K562 (cell line): ENCODE measurements at regions not wholly inside any gene's neighbourhood (a gene's known extent, or its start where the extent isn't known, plus 50 kb on each side); places are given as distances from the start of the nearest gene placed in this dataset.

Experiments
- ATAC-seq: fragments of 200-7000 bp; cut with Tn5 transposase; 3 replicates; pipeline ENCODE4 v1.9.1; 2020; ENCODE audit warnings: moderate library complexity
- BruUV-seq: library from RNA; stranded (reverse); fragments of 400-500 nt; replicated peaks from 2 replicates; lab custom pipeline; 2021; lab: Mats Ljungman, UMichigan
- CTCF ChIA-PET: fragments of 300-600 bp; formaldehyde crosslinking; extraction: SDS; loops from one replicate; lab custom pipeline; 2021; ENCODE audit warnings: low intra/inter-chr PET ratio; lab: Yijun Ruan, JAX
- POLR2A ChIA-PET: fragments of 300-600, 350-650 bp; sonication (Branson Sonifier 250); formaldehyde crosslinking; extraction: SDS; loops from one replicate; lab custom pipeline; 2021; ENCODE audit warnings: antibody characterized with exemption, inconsistent platforms; lab: Yijun Ruan, JAX
- DNase-seq, 4 experiments: peaks; one replicate each; pipeline versions ENCODE4 v3.0.0 to v3.0.0-alpha.2; 2011 to 2018; ENCODE audit warnings: low spot score in 3 of 4, mixed read lengths in 3 of 4; ENCODE audit errors: extremely low read depth in 1 of 4
- FAIRE-seq: peaks from 2 replicates; lab custom pipeline; 2011; peaks lifted over from hg19 to GRCh38; lab: Jason Lieb, UNC
- H2AFZ ChIP-seq: 2 replicates; pipeline ENCODE4 v1.6.0; 2011; ENCODE audit warnings: low read depth, low read length, control low read depth, inconsistent platforms
- H3K27ac ChIP-seq: fragments of 200-600 bp; 3 replicates; pipeline ENCODE4 v1.8.0; 2011; ENCODE audit warnings: low read depth, mild to moderate bottlenecking, control low read depth, inconsistent platforms, low read length, moderate library complexity, mixed read lengths; ENCODE audit errors: extremely low read depth
- H3K27me3 ChIP-seq, 2 experiments: fragments of 300-600 bp in 1 of 2; 2 replicates in 1 of 2; 3 replicates in 1 of 2; pipeline versions ENCODE4 v1.6.0 to v1.8.0; 2011; ENCODE audit warnings: inconsistent platforms in 2 of 2, low read length in 2 of 2, mild to moderate bottlenecking in 1 of 2, mixed read lengths in 1 of 2, moderate library complexity in 1 of 2; ENCODE audit not compliant: control insufficient read depth in 2 of 2, insufficient read depth in 2 of 2
- H3K36me3 ChIP-seq: fragments of 300-600 bp; 3 replicates; pipeline ENCODE4 v1.8.0; 2011; ENCODE audit warnings: mild to moderate bottlenecking, low read length, inconsistent platforms; ENCODE audit not compliant: control insufficient read depth, insufficient read depth
- H3K4me1 ChIP-seq, 2 experiments: fragments of 200-600 bp in 1 of 2; replicated peaks in 1 of 2; 2 replicates in 1 of 2; 3 replicates in 1 of 2; pipeline versions ENCODE4 v1.5.1 to v1.8.0; 2011; ENCODE audit warnings: inconsistent platforms in 2 of 2, low read length in 2 of 2, mild to moderate bottlenecking in 1 of 2, mixed read lengths in 1 of 2, moderate library complexity in 1 of 2; ENCODE audit not compliant: control insufficient read depth in 2 of 2, insufficient read depth in 2 of 2
- H3K4me2 ChIP-seq: 2 replicates; pipeline ENCODE4 v1.6.1; 2011; ENCODE audit warnings: low read length, control low read depth, inconsistent platforms, mixed read lengths; ENCODE audit not compliant: insufficient read depth
- H3K4me3 ChIP-seq: fragments of 200-600 bp; sonication (generic), shearing (Covaris generic); 2 replicates; pipeline ENCODE4 v1.5.1; 2016; ENCODE audit warnings: control low read depth, inconsistent platforms
- H3K79me2 ChIP-seq: fragments of 200-600 bp; 3 replicates; pipeline ENCODE4 v1.8.0; 2011; ENCODE audit warnings: low read length, inconsistent platforms; ENCODE audit not compliant: control insufficient read depth, insufficient read depth
- H3K9ac ChIP-seq, 2 experiments: 2 replicates each; pipeline versions ENCODE4 v1.6.0 to v1.6.1; 2011; ENCODE audit warnings: low read depth in 2 of 2, low read length in 2 of 2, control low read depth in 1 of 2, inconsistent platforms in 1 of 2, mild to moderate bottlenecking in 1 of 2, mixed read lengths in 1 of 2; ENCODE audit not compliant: insufficient read depth in 1 of 2
- H3K9me1 ChIP-seq: one replicate; pipeline ENCODE4 v1.6.0; 2011; ENCODE audit warnings: inconsistent platforms, mild to moderate bottlenecking, low read length, moderate library complexity; ENCODE audit not compliant: control insufficient read depth, insufficient read depth
- H3K9me3 ChIP-seq: replicated peaks from 2 replicates; pipeline ENCODE4 v1.5.1; 2011; ENCODE audit warnings: low read depth, low read length, inconsistent platforms; ENCODE audit not compliant: control insufficient read depth, insufficient read depth
- H4K20me1 ChIP-seq: replicated peaks from 2 replicates; pipeline ENCODE4 v1.6.1; 2011; ENCODE audit warnings: low read length, inconsistent platforms, mixed read lengths; ENCODE audit not compliant: control insufficient read depth, insufficient read depth
- ATF1 ChIP-seq, 2 experiments: fragments of 450-650 bp in 1 of 2; IDR thresholded peaks; 2 replicates each; pipeline ENCODE4 v1.6.1; 2016; ENCODE audit warnings: missing compliant biosample characterization in 1 of 2, missing genetic modification characterization in 1 of 2
- ELF1 ChIP-seq: fragments of 200-800 bp; sonication (Bioruptor generic); IDR thresholded peaks from 2 replicates; pipeline ENCODE4 v1.6.1; 2016; ENCODE audit warnings: missing genetic modification characterization, missing compliant biosample characterization
- HNRNPH1 ChIP-seq: fragments of 200-400 bp; formaldehyde crosslinking; optimal IDR thresholded peaks from 2 replicates; pipeline ENCODE3; 2017; ENCODE audit warnings: low read depth, mild to moderate bottlenecking, low read length, moderate library complexity
- NR3C1 ChIP-seq: sonication (generic); formaldehyde crosslinking; IDR thresholded peaks from 2 replicates; pipeline ENCODE4 v1.8.1; 2022; ENCODE audit warnings: missing genetic modification reagents
- SRSF9 ChIP-seq: fragments of 200-400 bp; formaldehyde crosslinking; IDR thresholded peaks from 2 replicates; pipeline ENCODE4 v1.6.1; 2017; ENCODE audit warnings: low read depth, low read length, borderline replicate concordance
- TSC22D4 ChIP-seq: fragments of 450-650 bp; IDR thresholded peaks from 2 replicates; pipeline ENCODE4 v1.6.1; 2016; ENCODE audit warnings: missing genetic modification characterization, missing biosample characterization, control low read depth
- ZC3H11A ChIP-seq: IDR thresholded peaks from 2 replicates; pipeline ENCODE4 v1.6.1; 2012; ENCODE audit warnings: low read depth, low read length, improper control_type of control experiment
- ZNF121 ChIP-seq: sonication (generic); formaldehyde crosslinking; conservative IDR thresholded peaks from 2 replicates; pipeline ENCODE4 v1.8.0; 2022; ENCODE audit warnings: missing genetic modification reagents
- WGBS: fragments of 100-300 bp; shearing (Covaris generic); methylation state at CpG from one replicate; pipeline ENCODE4 v1.1.6; 2016; ENCODE audit warnings: low coverage, mixed read lengths; ENCODE audit not compliant: insufficient coverage; ENCODE audit errors: missing lambda C conversion rate; 5-methylcytosine and 5-hydroxymethylcytosine counted together
- in situ Hi-C: fragments of 300-500 bp; cut with MboI; formaldehyde crosslinking; loops from 4 replicates; pipeline ENCODE4 v1.15.0; 2018; ENCODE audit warnings: inconsistent platforms, mixed read lengths
- intact Hi-C: fragments of 100-400 bp; cut with micrococcal nuclease; formaldehyde crosslinking; loops from 2 replicates; pipeline ENCODE4 v1.14.2; 2022
- TF ChIP-seq, protein P1 (sequence below): fragments of 250-450 bp; sonication (Bioruptor Pico); IDR thresholded peaks from 2 replicates; pipeline ENCODE4 v1.4.0; 2020; ENCODE audit warnings: mild to moderate bottlenecking, moderate library complexity

DNA sequence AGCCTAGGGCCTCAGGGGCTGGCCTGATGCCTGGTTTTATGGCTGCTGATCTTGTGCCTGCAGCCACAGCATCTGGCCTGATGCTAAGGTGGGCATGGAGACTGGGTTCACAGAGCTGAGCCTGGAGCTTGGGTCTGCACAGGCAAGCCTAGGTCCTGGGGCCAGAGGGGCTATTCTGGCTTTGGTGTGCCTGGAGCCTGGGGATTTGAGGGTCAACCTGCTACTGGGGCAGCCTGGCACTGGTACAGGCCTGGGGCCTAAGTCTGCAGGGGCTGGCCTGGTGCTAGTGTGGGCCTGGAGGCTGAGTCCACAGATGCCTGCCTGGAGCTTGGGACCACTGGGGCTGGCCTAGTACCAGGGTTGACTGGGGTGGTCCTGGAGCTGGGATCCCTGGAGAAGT, 481.8 kb upstream of the GHITM start (continued):
- TF ChIP-seq, protein P1, sequence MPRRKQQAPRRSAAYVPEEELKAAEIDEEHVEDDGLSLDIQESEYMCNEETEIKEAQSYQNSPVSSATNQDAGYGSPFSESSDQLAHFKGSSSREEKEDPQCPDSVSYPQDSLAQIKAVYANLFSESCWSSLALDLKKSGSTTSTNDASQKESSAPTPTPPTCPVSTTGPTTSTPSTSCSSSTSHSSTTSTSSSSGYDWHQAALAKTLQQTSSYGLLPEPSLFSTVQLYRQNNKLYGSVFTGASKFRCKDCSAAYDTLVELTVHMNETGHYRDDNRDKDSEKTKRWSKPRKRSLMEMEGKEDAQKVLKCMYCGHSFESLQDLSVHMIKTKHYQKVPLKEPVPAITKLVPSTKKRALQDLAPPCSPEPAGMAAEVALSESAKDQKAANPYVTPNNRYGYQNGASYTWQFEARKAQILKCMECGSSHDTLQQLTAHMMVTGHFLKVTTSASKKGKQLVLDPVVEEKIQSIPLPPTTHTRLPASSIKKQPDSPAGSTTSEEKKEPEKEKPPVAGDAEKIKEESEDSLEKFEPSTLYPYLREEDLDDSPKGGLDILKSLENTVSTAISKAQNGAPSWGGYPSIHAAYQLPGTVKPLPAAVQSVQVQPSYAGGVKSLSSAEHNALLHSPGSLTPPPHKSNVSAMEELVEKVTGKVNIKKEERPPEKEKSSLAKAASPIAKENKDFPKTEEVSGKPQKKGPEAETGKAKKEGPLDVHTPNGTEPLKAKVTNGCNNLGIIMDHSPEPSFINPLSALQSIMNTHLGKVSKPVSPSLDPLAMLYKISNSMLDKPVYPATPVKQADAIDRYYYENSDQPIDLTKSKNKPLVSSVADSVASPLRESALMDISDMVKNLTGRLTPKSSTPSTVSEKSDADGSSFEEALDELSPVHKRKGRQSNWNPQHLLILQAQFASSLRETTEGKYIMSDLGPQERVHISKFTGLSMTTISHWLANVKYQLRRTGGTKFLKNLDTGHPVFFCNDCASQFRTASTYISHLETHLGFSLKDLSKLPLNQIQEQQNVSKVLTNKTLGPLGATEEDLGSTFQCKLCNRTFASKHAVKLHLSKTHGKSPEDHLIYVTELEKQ (CRISPR knock-in tag), result no peak
- TF ChIP-seq TSC22D4 (tag) (no peak), ZNF121 (CRISPR knock-in tag) (no peak), ATF1 (CRISPR knock-in tag; IDR thresholded peaks at IDR 0.05) (no peak), ATF1 (tag; IDR thresholded peaks at IDR 0.05) (no peak)
- TF ChIP-seq, all 486 proteins: peak for 0

DNA sequence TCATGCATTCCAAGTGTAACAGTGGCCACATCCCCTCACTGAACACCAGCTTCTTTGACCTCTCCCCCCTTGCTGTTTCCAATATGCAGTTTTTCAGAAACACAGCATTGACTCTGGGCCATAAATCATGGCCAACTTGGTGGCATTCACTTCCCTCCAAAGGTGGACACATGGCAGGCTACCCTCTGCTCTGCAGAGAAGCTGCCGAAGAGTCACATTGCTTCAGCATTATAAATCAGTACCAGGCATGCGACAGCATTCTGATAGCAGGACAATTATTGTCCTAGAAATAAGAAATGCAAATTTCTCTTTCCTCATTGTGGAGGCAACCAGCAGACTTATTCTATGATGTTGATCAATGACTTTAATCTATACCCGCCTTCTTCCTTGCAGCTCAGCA, 475.4 kb upstream of the GHITM start:
- peaks cover 3% of the 10 kb centered on the region for H3K9me3 ChIP-seq
- BruUV-seq, result no TSS peak
- DNase-seq (no peak), ATAC-seq (no peak), FAIRE-seq (no peak)
- H3K27me3 ChIP-seq, result no peaks in the 10 kb centered on the region
- no peak overlapping the region for H2AFZ ChIP-seq
- H3K27ac ChIP-seq, result no peak overlapping the region
- intact Hi-C loops, result no loop called here
- no peak overlapping the region for H3K4me2 ChIP-seq
- no peaks in the 10 kb centered on the region for H3K36me3 ChIP-seq
- ChIA-PET POLR2A (no interaction called here), CTCF (no interaction called here)
- H4K20me1 ChIP-seq, result no peaks in the 10 kb centered on the region
- no peaks in the 10 kb centered on the region for H3K9me1 ChIP-seq
- no peak for TF ChIP-seq ZC3H11A
- TF ChIP-seq ELF1 (tag), result no peak
- no peak for TF ChIP-seq HNRNPH1
- TF ChIP-seq NR3C1, result no peak
- no peak for TF ChIP-seq SRSF9
- WGBS, result 0% methylated on average over 3 of the region's 3 CpGs
- no peak overlapping the region for H3K9ac ChIP-seq
- no peaks in the 10 kb centered on the region for H3K79me2 ChIP-seq
- no peaks in the 10 kb centered on the region for H3K4me1 ChIP-seq
- in situ Hi-C loops, result no loop called here
- H3K4me3 ChIP-seq, result no peak overlapping the region
